HCT116 (cell line): ENCODE measurements at regions not wholly inside any gene's neighbourhood (a gene's known extent, or its start where the extent isn't known, plus 50 kb on each side); places are given as distances from the start of the nearest gene placed in this dataset.

Source experiments
- ATAC-seq: fragments of 200-7000 bp; cut with Tn5 transposase; 2 replicates; pipeline ENCODE4 v1.9.1; 2020; ENCODE audit warnings: mild to moderate bottlenecking, moderate library complexity
- BruUV-seq: library from RNA; stranded (reverse); fragments of 400-500 nt; replicated peaks from 2 replicates; lab custom pipeline; 2021; lab: Mats Ljungman, UMichigan
- CTCF ChIA-PET: fragments of 300-600 bp; sonication (Branson Sonifier 250); formaldehyde crosslinking; loops from one replicate; lab custom pipeline; 2021; ENCODE audit warnings: antibody characterized with exemption; lab: Charles Lee
- POLR2A ChIA-PET: fragments of 300-600, 350-600 bp; sonication (Branson Sonifier 250); formaldehyde crosslinking; loops from one replicate; lab custom pipeline; 2021; ENCODE audit warnings: antibody characterized with exemption; lab: Charles Lee
- RAD21 ChIA-PET, 2 experiments: fragments of 300-600 bp; sonication (Branson Sonifier 250); formaldehyde crosslinking; loops; one replicate each; lab custom pipeline; 2023; ENCODE audit warnings: low total read pairs in 2 of 2; ENCODE audit not compliant: uncharacterized antibody in 2 of 2, unreplicated experiment in 2 of 2, low non-redundant PET in 1 of 2; lab: Charles Lee
- DNase-seq: peaks from one replicate; pipeline ENCODE4 v3.0.0-alpha.2; 2010; ENCODE audit warnings: low read depth, low spot score
- H2AFZ ChIP-seq: fragments of 200-600 bp; shearing (Covaris generic), sonication (generic); 2 replicates; pipeline ENCODE4 v1.6.1; 2017; ENCODE audit warnings: low read depth, mixed run types, mixed read lengths, antibody characterized with exemption, low read length; ENCODE audit not compliant: poor library complexity, severe bottlenecking
- H3K27ac ChIP-seq: 2 replicates; pipeline ENCODE4 v1.5.1; 2012; ENCODE audit warnings: low read depth, low read length
- H3K27me3 ChIP-seq: fragments of 200-600 bp; sonication (generic); 2 replicates; pipeline ENCODE4 v1.6.1; 2016; ENCODE audit warnings: mixed run types, low read length, mixed read lengths; ENCODE audit not compliant: insufficient read depth
- H3K36me3 ChIP-seq, 2 experiments: fragments of 200-500 bp in 1 of 2; fragments of 200-600 bp in 1 of 2; sonication (Bioruptor generic) in 1 of 2; sonication (generic) in 1 of 2; 2 replicates each; pipeline versions ENCODE4 v1.5.1 to v1.6.1; 2014 to 2016; ENCODE audit warnings: low read length in 2 of 2, inconsistent platforms in 1 of 2, mixed read lengths in 1 of 2, mixed run types in 1 of 2; ENCODE audit not compliant: insufficient read depth in 2 of 2, control insufficient read depth in 1 of 2
- H3K4me1 ChIP-seq, 2 experiments: fragments of 200-600 bp in 1 of 2; sonication (generic) in 1 of 2; 2 replicates each; pipeline versions ENCODE4 v1.5.1 to v1.6.1; 2012 to 2017; ENCODE audit warnings: low read length in 2 of 2, inconsistent platforms in 1 of 2, mild to moderate bottlenecking in 1 of 2, mixed read lengths in 1 of 2, mixed run types in 1 of 2, moderate library complexity in 1 of 2; ENCODE audit not compliant: insufficient read depth in 2 of 2, control insufficient read depth in 1 of 2
- H3K4me2 ChIP-seq: fragments of 200-600 bp; sonication (generic); 2 replicates; pipeline ENCODE4 v1.6.1; 2017; ENCODE audit warnings: mixed run types, low read length, mixed read lengths
- H3K4me3 ChIP-seq, 2 experiments: fragments of 200-600 bp in 1 of 2; sonication (generic) in 1 of 2; replicated peaks in 1 of 2; 2 replicates each; pipeline ENCODE4 v1.5.1; 2011 to 2016; ENCODE audit warnings: low read length in 2 of 2, control low read depth in 1 of 2, low read depth in 1 of 2, mild to moderate bottlenecking in 1 of 2, mixed read lengths in 1 of 2, mixed run types in 1 of 2
- H3K79me2 ChIP-seq: fragments of 200-600 bp; sonication (generic); 2 replicates; pipeline ENCODE4 v1.6.1; 2017; ENCODE audit warnings: mild to moderate bottlenecking, mixed run types, low read length, moderate library complexity, mixed read lengths; ENCODE audit not compliant: insufficient read depth
- H3K9ac ChIP-seq: fragments of 200-600 bp; sonication (generic); 2 replicates; pipeline ENCODE4 v1.6.1; 2016; ENCODE audit warnings: low read length, mixed read lengths
- H3K9me2 ChIP-seq: fragments of 200-600 bp; sonication (generic), shearing (Covaris generic); 2 replicates; pipeline ENCODE4 v1.6.1; 2017; ENCODE audit warnings: mixed run types, mild to moderate bottlenecking, moderate library complexity; ENCODE audit not compliant: insufficient read depth
- H3K9me3 ChIP-seq, 2 experiments: fragments of 200-500 bp in 1 of 2; fragments of 200-600 bp in 1 of 2; sonication (Bioruptor generic) in 1 of 2; sonication (generic) in 1 of 2; 2 replicates each; pipeline ENCODE4 v1.6.1; 2014 to 2017; ENCODE audit warnings: low read length in 2 of 2, mixed read lengths in 2 of 2, inconsistent platforms in 1 of 2, low read depth in 1 of 2, mild to moderate bottlenecking in 1 of 2, mixed run types in 1 of 2, moderate library complexity in 1 of 2; ENCODE audit not compliant: control insufficient read depth in 1 of 2, insufficient read depth in 1 of 2
- H4K20me1 ChIP-seq: fragments of 200-600 bp; sonication (generic), shearing (Covaris generic); 2 replicates; pipeline ENCODE4 v1.6.1; 2017; ENCODE audit warnings: mixed run types, mild to moderate bottlenecking, moderate library complexity; ENCODE audit not compliant: insufficient read depth
- CBX3 ChIP-seq: IDR thresholded peaks from 2 replicates; pipeline ENCODE4 v1.6.1; 2012; ENCODE audit warnings: low read depth
- EGR1 ChIP-seq: IDR thresholded peaks from 2 replicates; pipeline ENCODE4 v1.6.1; 2012; ENCODE audit warnings: low read depth
- EZH2 ChIP-seq: fragments of 200-600 bp; sonication (generic); IDR thresholded peaks from 2 replicates; pipeline ENCODE4 v1.6.1; 2017; ENCODE audit warnings: antibody characterized with exemption, mixed run types
- EZH2phosphoT487 ChIP-seq: fragments of 200-600 bp; IDR thresholded peaks from 2 replicates; pipeline ENCODE4 v1.6.1; 2018; ENCODE audit warnings: antibody characterized with exemption, borderline replicate concordance
- FOSL1 ChIP-seq: IDR thresholded peaks from 2 replicates; pipeline ENCODE4 v1.6.1; 2012; ENCODE audit warnings: low read depth
- POLR2A ChIP-seq: IDR thresholded peaks from 2 replicates; pipeline ENCODE4 v1.7.0; 2011; ENCODE audit warnings: borderline replicate concordance; ENCODE audit not compliant: insufficient read depth, insufficient read length; ENCODE audit errors: extremely low read depth
- POLR2AphosphoS5 ChIP-seq: IDR thresholded peaks from 2 replicates; pipeline ENCODE4 v1.6.1; 2011; ENCODE audit warnings: mild to moderate bottlenecking, low read depth, low read length, moderate library complexity
- RAD21 ChIP-seq: IDR thresholded peaks from 2 replicates; pipeline ENCODE4 v1.6.1; 2012; ENCODE audit warnings: low read depth, mild to moderate bottlenecking
- YY1 ChIP-seq: IDR thresholded peaks from 2 replicates; pipeline ENCODE4 v1.6.1; 2011; ENCODE audit warnings: low read length, low read depth, moderate library complexity, mild to moderate bottlenecking; ENCODE audit not compliant: insufficient replicate concordance; ENCODE audit errors: extremely low read depth
- intact Hi-C: fragments of 100-400 bp; cut with micrococcal nuclease; formaldehyde crosslinking; loops from 2 replicates; pipeline ENCODE4 v1.10.0; 2022
- TF ChIP-seq, protein P1 (sequence below), 3 experiments: fragments of 200-600 bp in 1 of 3; sonication (generic) in 1 of 3; IDR thresholded peaks in 2 of 3; conservative IDR thresholded peaks in 1 of 3; 2 replicates each; pipeline ENCODE4 v1.5.1; 2012 to 2017; ENCODE audit warnings: low read depth in 2 of 3, low read length in 2 of 3, antibody characterized with exemption in 1 of 3, borderline replicate concordance in 1 of 3, control low read depth in 1 of 3, mild to moderate bottlenecking in 1 of 3, mixed read lengths in 1 of 3, mixed run types in 1 of 3, moderate library complexity in 1 of 3; ENCODE audit not compliant: insufficient read depth in 1 of 3

DNA sequence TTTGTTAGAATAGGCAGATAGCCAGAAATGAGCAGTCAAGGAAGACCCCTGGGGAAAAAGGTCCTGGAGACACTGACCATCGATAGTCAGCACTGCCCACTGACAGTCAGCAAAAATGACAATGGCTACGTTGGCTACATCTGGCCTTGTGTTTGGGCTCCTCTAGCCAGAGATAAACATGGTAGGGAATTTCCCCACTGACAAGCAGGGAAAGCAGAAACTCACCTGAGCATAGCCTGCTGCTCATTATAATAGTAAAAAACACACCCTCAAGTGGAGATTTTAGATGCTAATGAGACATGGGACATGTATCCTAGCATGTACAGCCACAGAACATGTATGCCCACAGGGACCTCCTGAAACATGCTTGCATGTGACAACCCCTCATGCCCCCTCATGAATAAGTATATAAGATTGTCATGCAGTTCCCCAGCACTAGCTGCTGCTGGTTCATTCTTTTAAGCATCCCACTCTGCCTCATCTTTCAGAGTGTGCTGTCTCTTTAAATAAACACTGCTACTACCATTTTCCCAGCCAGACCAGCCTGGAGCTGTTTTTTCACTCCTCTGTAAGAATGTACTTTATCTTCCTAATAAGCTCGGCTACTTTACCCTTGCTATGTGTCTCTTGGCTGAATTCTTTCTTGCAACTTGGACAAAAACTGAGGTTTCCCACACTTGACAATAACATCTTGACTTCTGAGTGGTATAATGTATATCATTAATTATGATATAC, 550.1 kb upstream of the CDH8 start:
- H3K79me2 ChIP-seq = no peaks in the 10 kb centered on the region
- ChIA-PET CTCF (no interaction called here), POLR2A (no interaction called here), RAD21 (no interaction called here)
- H3K4me2 ChIP-seq = no peak overlapping the region
- no peak overlapping the region for H3K27ac ChIP-seq
- no peaks in the 10 kb centered on the region for H3K4me1 ChIP-seq
- TF ChIP-seq CBX3 (no peak), RAD21 (no peak), YY1 (no peak)
- TF ChIP-seq, protein P1, sequence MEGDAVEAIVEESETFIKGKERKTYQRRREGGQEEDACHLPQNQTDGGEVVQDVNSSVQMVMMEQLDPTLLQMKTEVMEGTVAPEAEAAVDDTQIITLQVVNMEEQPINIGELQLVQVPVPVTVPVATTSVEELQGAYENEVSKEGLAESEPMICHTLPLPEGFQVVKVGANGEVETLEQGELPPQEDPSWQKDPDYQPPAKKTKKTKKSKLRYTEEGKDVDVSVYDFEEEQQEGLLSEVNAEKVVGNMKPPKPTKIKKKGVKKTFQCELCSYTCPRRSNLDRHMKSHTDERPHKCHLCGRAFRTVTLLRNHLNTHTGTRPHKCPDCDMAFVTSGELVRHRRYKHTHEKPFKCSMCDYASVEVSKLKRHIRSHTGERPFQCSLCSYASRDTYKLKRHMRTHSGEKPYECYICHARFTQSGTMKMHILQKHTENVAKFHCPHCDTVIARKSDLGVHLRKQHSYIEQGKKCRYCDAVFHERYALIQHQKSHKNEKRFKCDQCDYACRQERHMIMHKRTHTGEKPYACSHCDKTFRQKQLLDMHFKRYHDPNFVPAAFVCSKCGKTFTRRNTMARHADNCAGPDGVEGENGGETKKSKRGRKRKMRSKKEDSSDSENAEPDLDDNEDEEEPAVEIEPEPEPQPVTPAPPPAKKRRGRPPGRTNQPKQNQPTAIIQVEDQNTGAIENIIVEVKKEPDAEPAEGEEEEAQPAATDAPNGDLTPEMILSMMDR (IDR thresholded peaks at IDR 0.05 in 2 of 3, conservative IDR thresholded peaks at IDR 0.05 in 1 of 3; ENCODE audit: borderline replicate concordance in 1 of 3, insufficient read depth in 1 of 3, low read depth in 2 of 3, low read length in 2 of 3) = no peak
- BruUV-seq = no TSS peak
- H3K4me3 ChIP-seq = no peak overlapping the region
- no peak overlapping the region for H2AFZ ChIP-seq
- intact Hi-C loops = no loop called here
- H4K20me1 ChIP-seq = no peaks in the 10 kb centered on the region
- peaks cover 0 to 21% of the 10 kb centered on the region in 2 experiments; a peak in 2 of 4 replicates for H3K9me3 ChIP-seq
- no peaks in the 10 kb centered on the region for H3K9me2 ChIP-seq
- no peaks in the 10 kb centered on the region for H3K27me3 ChIP-seq
- ATAC-seq (no peak), DNase-seq (no peak)
- no peaks in the 10 kb centered on the region for H3K36me3 ChIP-seq
- H3K9ac ChIP-seq = no peak overlapping the region

DNA sequence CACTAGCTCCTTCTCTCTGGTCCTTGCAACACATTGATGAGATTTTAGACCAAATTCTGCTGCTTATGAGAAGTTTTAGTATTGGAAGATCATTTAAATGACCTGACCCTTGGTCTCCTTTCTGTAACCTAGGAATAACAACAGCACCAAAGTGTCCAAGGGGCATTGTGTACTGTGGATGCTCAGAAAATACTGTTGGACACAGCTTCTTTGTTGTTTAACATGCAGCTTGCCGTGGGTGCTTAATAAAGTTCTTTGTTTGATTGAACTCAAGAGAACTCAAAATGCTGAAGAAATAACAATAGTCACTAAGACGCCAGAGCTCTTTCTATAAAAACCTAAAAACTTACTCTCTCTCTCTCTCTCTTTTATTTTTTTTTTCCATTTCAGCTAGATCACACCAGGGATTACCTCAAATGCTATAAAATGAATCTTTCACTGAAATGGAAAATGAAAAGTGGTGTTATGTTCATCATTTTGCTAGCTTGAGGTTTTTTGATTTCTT, 548.9 kb upstream of the CDH8 start:
- Histone ChIP-seq H2AFZ (no peak overlapping the region), H3K4me3 (no peak overlapping the region), H3K9me3 (peaks cover 0 to 27% of the 10 kb centered on the region in 2 experiments; a peak in 2 of 4 replicates), H3K9ac (no peak overlapping the region), H3K36me3 (no peaks in the 10 kb centered on the region), H4K20me1 (no peaks in the 10 kb centered on the region), H3K9me2 (no peaks in the 10 kb centered on the region), H3K27me3 (no peaks in the 10 kb centered on the region), H3K27ac (no peak overlapping the region), H3K4me1 (no peaks in the 10 kb centered on the region), H3K79me2 (no peaks in the 10 kb centered on the region), H3K4me2 (no peak overlapping the region)
- ATAC-seq (no peak), DNase-seq (no peak)
- CTCF ChIA-PET = no interaction called here
- BruUV-seq = no TSS peak
- TF ChIP-seq EZH2 (no peak), POLR2A (no peak), POLR2AphosphoS5 (no peak), EZH2phosphoT487 (no peak), EGR1 (no peak), FOSL1 (no peak)
- RAD21 ChIA-PET = no interaction called here
- POLR2A ChIA-PET = no interaction called here
- intact Hi-C loops = no loop called here
